HFFc6 (cell line): ENCODE measurements at regions not wholly inside any gene's neighbourhood (a gene's known extent, or its start where the extent isn't known, plus 50 kb on each side); places are given as distances from the start of the nearest gene placed in this dataset.
A peak's percentile ranks its signal among the peaks of the same experiment; 100 is the strongest.

Source experiments
- DNase-seq: peaks from one replicate; pipeline ENCODE4 v3.0.0-alpha.2; 2018
- H3K27ac Mint-ChIP-seq: 2 replicates; pipeline ENCODE4 v1.8.0; 2020; ENCODE audit warnings: mild to moderate bottlenecking, mixed read lengths
- H3K27me3 Mint-ChIP-seq: 2 replicates; pipeline ENCODE4 v1.8.0; 2021; ENCODE audit warnings: mild to moderate bottlenecking, moderate library complexity, mixed read lengths; ENCODE audit not compliant: insufficient read depth
- H3K36me3 Mint-ChIP-seq: 2 replicates; pipeline ENCODE4 v1.8.0; 2021; ENCODE audit warnings: low read depth, mixed read lengths
- H3K4me1 Mint-ChIP-seq: 2 replicates; pipeline ENCODE4 v1.8.0; 2020; ENCODE audit warnings: low read depth, mixed read lengths
- H3K4me3 Mint-ChIP-seq: 2 replicates; pipeline ENCODE4 v1.8.0; 2020; ENCODE audit warnings: mild to moderate bottlenecking, moderate library complexity, mixed read lengths
- H3K9me3 Mint-ChIP-seq: 2 replicates; pipeline ENCODE4 v1.8.0; 2020; ENCODE audit warnings: mild to moderate bottlenecking, mixed read lengths
- TF ChIP-seq, protein P1 (sequence below): fragments of 200-600 bp; sonication (generic); IDR thresholded peaks from 2 replicates; pipeline ENCODE4 v1.5.0; 2021; ENCODE audit warnings: antibody characterized with exemption, mild to moderate bottlenecking

DNA sequence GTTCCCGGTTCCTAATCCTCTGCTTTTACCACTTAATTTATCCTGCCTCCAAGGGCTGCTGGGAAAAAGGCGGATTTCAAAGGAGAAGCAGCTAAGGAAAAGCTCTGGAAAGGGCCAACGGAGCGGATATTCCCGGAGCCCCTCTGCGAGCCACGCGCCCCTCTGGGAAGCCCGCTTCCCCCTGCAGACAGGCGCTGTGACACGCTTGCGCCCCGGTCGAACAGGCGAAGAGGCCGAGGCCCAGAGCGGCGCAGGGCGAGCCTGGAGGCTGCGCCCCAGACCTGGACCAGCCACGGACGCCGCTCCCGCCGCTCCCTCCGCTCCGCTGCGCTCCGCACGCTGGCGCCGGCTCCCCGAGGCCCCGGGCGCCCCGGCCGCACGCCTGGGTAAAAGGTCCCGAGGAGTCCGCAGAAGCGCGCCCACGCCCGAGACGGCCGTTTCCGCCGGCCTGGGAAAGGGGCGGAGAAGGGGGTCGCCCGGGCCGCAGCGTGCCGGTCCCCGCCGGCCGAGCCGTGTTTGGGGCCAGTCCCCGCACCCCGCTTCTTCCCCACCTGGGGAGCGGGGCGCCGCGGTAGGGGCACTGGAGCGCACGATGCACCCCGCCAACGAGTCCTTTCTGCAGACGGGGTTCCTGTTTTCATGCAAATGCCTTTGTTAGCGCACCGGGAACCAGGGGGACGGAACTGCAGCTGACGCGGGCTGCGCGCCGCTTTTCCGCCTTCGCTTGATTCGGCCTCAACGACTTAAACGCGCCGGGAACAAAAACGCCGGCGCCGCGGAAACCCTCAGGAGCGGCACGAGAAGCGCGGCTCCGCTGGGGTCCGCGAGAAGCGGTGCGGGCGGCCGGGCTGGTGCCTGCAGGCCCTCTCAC is 91.9 kb upstream of the SIRPA start:
- H3K9me3 Mint-ChIP-seq, result no peaks in the 10 kb centered on the region
- DNase-seq, result peak; percentile 35
- H3K4me1 Mint-ChIP-seq, result peaks cover 29% of the 10 kb centered on the region
- H3K4me3 Mint-ChIP-seq, result peak overlapping the region; percentile 86
- TF ChIP-seq, protein P1, sequence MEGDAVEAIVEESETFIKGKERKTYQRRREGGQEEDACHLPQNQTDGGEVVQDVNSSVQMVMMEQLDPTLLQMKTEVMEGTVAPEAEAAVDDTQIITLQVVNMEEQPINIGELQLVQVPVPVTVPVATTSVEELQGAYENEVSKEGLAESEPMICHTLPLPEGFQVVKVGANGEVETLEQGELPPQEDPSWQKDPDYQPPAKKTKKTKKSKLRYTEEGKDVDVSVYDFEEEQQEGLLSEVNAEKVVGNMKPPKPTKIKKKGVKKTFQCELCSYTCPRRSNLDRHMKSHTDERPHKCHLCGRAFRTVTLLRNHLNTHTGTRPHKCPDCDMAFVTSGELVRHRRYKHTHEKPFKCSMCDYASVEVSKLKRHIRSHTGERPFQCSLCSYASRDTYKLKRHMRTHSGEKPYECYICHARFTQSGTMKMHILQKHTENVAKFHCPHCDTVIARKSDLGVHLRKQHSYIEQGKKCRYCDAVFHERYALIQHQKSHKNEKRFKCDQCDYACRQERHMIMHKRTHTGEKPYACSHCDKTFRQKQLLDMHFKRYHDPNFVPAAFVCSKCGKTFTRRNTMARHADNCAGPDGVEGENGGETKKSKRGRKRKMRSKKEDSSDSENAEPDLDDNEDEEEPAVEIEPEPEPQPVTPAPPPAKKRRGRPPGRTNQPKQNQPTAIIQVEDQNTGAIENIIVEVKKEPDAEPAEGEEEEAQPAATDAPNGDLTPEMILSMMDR, result no peak
- no peaks in the 10 kb centered on the region for H3K36me3 Mint-ChIP-seq
- H3K27ac Mint-ChIP-seq, result no peak overlapping the region; the same call in 1 of the 2 replicates
- peaks cover 15% of the 10 kb centered on the region for H3K27me3 Mint-ChIP-seq

DNA sequence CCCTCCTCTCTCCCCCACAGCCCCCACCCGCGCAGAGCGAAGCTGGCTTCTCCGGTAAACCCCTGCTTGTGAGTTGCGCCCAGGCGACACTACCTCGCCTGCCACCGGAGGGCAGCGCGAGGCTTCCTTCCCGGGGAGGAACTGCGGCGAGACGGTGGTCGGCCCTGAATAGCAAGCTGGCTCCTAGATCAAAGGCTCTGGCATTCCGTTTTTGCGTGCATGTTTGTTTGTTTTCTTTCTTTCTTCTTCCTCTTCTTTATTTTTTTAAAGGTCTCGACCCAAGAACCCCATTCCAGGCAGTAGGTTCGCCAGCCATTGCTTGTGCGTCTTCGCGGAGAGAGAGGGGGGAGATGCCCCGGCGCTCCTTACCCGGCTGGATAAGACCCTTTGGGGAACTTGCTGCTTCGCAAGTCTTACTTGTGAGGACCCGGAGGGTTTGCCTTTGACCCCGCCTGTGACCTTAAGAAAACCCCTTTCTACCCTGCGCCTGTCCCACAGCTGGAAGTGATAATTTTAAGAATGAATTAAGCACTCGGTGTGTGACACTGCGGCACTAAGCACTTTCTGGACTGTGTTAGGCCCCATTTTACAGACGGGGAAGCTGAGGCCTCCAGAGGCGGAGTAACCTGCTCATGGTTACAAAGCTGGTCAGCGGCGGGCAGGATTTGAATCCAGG is 92.7 kb upstream of the SIRPA start:
- peak overlapping the region; percentile 21; the same call in 1 of the 2 replicates for H3K27ac Mint-ChIP-seq
- H3K27me3 Mint-ChIP-seq, result peaks cover 15% of the 10 kb centered on the region
- peak overlapping the region; percentile 86 for H3K4me3 Mint-ChIP-seq
- no peaks in the 10 kb centered on the region for H3K9me3 Mint-ChIP-seq
- peak; percentile 29 for DNase-seq
- H3K36me3 Mint-ChIP-seq, result no peaks in the 10 kb centered on the region
- peaks cover 21% of the 10 kb centered on the region for H3K4me1 Mint-ChIP-seq
- TF ChIP-seq, protein P1, result peak; percentile 78

DNA sequence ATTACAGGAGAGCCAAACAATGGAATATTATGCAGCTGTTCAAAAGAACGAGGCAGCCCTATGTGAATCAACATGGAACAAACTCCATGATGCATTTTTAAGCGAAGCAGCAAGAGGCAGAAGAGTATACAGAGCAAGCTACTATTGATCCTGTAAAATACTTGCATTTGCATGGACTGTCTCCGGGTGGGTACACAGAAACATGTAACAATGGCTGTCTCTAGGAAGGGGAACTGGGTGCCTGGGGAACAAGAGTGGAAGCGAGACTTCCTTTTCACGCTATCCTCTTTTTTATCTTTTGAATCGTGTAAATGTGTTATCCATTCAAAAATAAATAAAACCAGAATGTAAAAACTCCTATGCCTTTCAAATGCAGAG is 93.3 kb upstream of the SIRPA start:
- TF ChIP-seq, protein P1, result no peak
- no peaks in the 10 kb centered on the region for H3K9me3 Mint-ChIP-seq
- peaks cover 15% of the 10 kb centered on the region for H3K27me3 Mint-ChIP-seq
- H3K4me3 Mint-ChIP-seq, result peak overlapping the region; percentile 86
- H3K27ac Mint-ChIP-seq, result no peak overlapping the region
- no peaks in the 10 kb centered on the region for H3K36me3 Mint-ChIP-seq
- no peak for DNase-seq
- H3K4me1 Mint-ChIP-seq, result peaks cover 16% of the 10 kb centered on the region

DNA sequence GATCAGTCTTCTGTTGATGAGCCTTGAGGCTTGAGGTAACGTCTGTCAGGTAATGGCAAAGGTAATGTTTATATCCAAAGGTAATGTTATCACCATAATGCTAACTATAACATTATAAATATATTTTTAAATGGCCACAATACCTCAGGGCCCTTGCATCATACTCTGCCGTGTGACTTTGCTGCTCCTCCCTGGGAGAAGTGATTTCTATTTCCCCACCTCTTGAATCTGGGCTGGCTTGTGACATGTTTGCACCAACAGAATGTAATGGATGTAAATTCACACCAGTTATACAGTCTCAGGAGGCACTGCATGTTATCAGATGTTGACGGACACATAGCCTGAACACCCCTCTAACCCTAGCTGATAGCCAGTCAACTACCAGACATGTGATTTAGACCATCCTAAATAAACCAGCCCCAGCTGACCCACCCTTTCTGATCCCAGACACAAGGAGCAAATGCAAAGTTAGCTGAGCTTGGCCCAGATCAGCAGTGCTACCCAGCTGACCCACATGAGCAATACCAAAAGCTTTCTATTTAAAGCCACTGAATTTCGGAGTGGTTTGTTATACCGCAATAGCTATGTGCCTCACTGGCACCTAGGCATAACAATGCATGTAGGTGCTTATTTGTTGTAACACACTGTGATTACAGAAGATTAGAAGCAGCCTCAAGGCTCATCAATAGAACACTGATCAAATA is 93.8 kb upstream of the SIRPA start:
- H3K4me1 Mint-ChIP-seq, result peaks cover 12% of the 10 kb centered on the region
- H3K4me3 Mint-ChIP-seq, result 0 out of 2 replicates have a peak overlapping the region, but pooled peaks have one; percentile 86
- TF ChIP-seq, protein P1, result no peak
- H3K27me3 Mint-ChIP-seq, result peaks cover 15% of the 10 kb centered on the region
- DNase-seq, result no peak
- H3K9me3 Mint-ChIP-seq, result no peaks in the 10 kb centered on the region
- H3K36me3 Mint-ChIP-seq, result no peaks in the 10 kb centered on the region
- H3K27ac Mint-ChIP-seq, result no peak overlapping the region

DNA sequence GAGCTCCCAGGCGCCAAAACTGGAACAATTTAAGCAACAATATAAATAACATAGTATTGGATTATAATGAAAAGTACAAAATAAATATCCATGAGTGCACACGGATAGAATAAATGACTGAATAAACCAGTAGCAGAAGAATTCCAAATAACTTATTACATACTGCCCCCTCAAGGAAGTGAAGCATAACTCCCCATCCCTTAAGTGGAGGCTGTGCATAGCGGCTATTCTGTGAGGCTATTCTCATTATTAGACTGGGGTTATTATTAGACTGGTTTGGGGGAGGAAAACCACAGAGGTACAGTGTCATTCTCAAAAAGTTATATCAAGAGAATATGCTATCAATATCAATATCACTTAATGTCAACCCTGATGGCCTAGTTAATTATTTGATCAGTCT is 94.4 kb upstream of the SIRPA start:
- TF ChIP-seq, protein P1, result peak; percentile 76
- peak; percentile 53 for DNase-seq
- H3K27ac Mint-ChIP-seq, result no peak overlapping the region
- no peaks in the 10 kb centered on the region for H3K9me3 Mint-ChIP-seq
- H3K36me3 Mint-ChIP-seq, result no peaks in the 10 kb centered on the region
- H3K4me1 Mint-ChIP-seq, result peaks cover 12% of the 10 kb centered on the region
- no peak overlapping the region for H3K4me3 Mint-ChIP-seq
- peaks cover 15% of the 10 kb centered on the region for H3K27me3 Mint-ChIP-seq
